GM18909 (cell line): ENCODE measurements at regions not wholly inside any gene's neighbourhood (a gene's known extent, or its start where the extent isn't known, plus 50 kb on each side); places are given as distances from the start of the nearest gene placed in this dataset.

ENCODE experiments used
- ATAC-seq: cut with Tn5 transposase; IDR thresholded peaks from one replicate; pipeline ENCODE4 v1.9.1; 2021; ENCODE audit warnings: mild to moderate bottlenecking; ENCODE audit not compliant: unreplicated experiment, poor library complexity

- peak; percentile 35 for ATAC-seq
Observed at GRCh38 chr21:9246010-9246409, 1275.4 kb upstream of the TPTE start.

DNA sequence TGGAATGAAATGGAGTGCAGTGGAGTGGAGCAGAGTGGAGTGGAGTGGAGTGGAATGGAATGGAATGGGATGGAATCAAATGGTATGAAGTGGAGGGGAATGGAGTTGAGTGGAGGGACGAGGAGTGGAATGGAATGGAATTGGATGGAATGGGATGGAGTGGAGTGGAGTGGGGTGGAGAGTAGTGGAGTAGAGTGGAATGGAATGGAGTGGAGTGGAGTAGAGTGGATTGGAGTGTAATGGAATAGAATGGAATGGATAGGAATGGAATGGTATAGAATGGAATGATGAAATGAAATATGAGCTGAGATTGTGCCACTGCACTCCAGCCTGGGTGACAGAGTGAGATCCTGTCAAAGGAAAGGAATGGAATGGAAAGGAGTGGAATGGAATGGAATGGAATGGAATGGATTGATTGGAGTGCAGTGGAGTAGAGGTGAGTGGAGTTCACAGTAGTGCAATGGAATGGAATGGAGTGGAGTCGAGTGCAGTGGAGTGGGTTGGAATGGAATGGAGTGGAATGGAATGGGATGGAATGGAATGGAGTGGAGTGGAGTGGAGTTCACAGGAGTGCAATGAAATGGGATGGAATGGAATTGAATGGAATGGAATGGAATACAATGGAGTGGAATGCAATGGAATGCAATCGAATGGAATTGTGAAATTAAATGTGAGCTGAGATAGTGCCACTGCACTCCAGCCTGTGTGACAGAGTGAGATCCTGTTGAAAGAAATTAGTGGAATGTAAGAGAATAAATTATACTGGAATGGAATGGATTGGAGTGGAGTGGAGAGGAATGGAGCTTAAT, 1274.7 kb upstream of the TPTE start:
- ATAC-seq, result peak; percentile 53

GRCh38 chr21:9247290-9247613, 1274.1 kb upstream of the TPTE start:
- peak; percentile 40 for ATAC-seq

DNA sequence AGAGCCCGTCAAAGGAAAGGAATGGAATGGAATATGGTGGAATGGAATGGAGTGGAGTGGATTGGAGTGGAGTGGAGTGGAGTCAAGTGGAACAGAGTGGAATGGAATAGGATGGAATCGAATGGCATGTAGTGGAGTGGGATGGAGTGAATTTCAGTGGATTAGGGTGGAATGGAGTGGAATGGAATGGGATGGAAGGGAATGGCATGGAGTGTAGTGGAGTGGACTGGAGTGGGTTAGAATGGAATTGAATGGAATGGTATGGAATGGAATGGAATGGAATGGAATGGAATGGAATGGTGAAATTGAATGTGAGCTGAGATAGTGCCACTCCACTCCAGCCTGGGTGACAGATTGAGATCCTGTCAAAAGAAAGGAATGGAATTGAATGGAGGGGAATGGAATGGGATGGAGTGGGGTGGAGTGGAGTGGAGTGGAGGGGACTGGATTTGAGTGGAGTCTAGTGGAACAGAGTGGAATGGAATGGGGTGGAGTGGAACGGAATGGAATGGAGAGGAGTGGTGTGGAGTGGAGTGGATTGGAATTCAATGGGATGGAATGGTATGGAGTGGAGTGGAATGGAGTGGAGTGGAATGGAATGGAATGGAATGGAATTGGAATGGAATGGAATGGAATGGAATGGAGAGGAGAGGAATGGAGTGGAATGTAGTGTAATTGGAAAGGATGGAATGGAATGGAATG, 1273.6 kb upstream of the TPTE start:
- ATAC-seq, result peak; percentile 32
